Inferior parietal cortex (tissue), 1 donor: ENCODE measurements at regions not wholly inside any gene's neighbourhood (a gene's known extent, or its start where the extent isn't known, plus 50 kb on each side); places are given as distances from the start of the nearest gene placed in this dataset.

Experiments used
- DNase-seq: peaks from one replicate; pipeline ENCODE4 v3.0.0-alpha.2; 2016; ENCODE audit errors: extremely low spot score

GRCh38 chr13:53143757-53144339, 115.2 kb downstream of the OLFM4 start:
- DNase-seq = no peak

- DNase-seq = no peak
Observed at GRCh38 chr13:53144826-53145225, 116.2 kb downstream of the OLFM4 start.

- DNase-seq = no peak
Observed at GRCh38 chr13:53150568-53150967, 122.0 kb downstream of the OLFM4 start.

GRCh38 chr13:53151336-53152056, 122.9 kb downstream of the OLFM4 start:
- peak; percentile 75 for DNase-seq

GRCh38 chr13:53152057-53152421, 123.4 kb downstream of the OLFM4 start:
- DNase-seq = no peak

GRCh38 chr13:53158201-53158600, 129.6 kb downstream of the OLFM4 start:
- DNase-seq = no peak

GRCh38 chr13:53159431-53159830, 130.8 kb downstream of the OLFM4 start:
- no peak for DNase-seq

- DNase-seq = no peak
Observed at GRCh38 chr13:53160211-53160610, 131.6 kb downstream of the OLFM4 start.

- DNase-seq = no peak
Observed at GRCh38 chr13:53161251-53161650, 132.6 kb downstream of the OLFM4 start.

- no peak for DNase-seq
Observed at GRCh38 chr13:53165261-53165660, 136.6 kb downstream of the OLFM4 start.

GRCh38 chr13:53167561-53167960, 138.9 kb downstream of the OLFM4 start:
- no peak for DNase-seq

GRCh38 chr13:53170910-53171309, 142.3 kb downstream of the OLFM4 start:
- DNase-seq = no peak

- DNase-seq = no peak
Observed at GRCh38 chr13:53174545-53174944, 145.9 kb downstream of the OLFM4 start.

- no peak for DNase-seq
Observed at GRCh38 chr13:53180684-53181083, 152.1 kb downstream of the OLFM4 start.

- no peak for DNase-seq
Observed at GRCh38 chr13:53182724-53183123, 154.1 kb downstream of the OLFM4 start.

- DNase-seq = no peak
Observed at GRCh38 chr13:53188120-53188519, 159.5 kb downstream of the OLFM4 start.

GRCh38 chr13:53189162-53189561, 160.5 kb downstream of the OLFM4 start:
- DNase-seq = no peak

GRCh38 chr13:53191091-53191490, 162.5 kb downstream of the OLFM4 start:
- no peak for DNase-seq

- no peak for DNase-seq
Observed at GRCh38 chr13:53197424-53197823, 168.8 kb downstream of the OLFM4 start.

GRCh38 chr13:53198017-53198416, 169.4 kb downstream of the OLFM4 start:
- no peak for DNase-seq

- no peak for DNase-seq
Observed at GRCh38 chr13:53198736-53199135, 170.1 kb downstream of the OLFM4 start.

GRCh38 chr13:53200075-53200474, 171.5 kb downstream of the OLFM4 start:
- DNase-seq = no peak

GRCh38 chr13:53200498-53201453, 172.2 kb downstream of the OLFM4 start:
- no peak for DNase-seq
